MM.1S (cell line): ENCODE measurements at regions not wholly inside any gene's neighbourhood (a gene's known extent, or its start where the extent isn't known, plus 50 kb on each side); places are given as distances from the start of the nearest gene placed in this dataset.

ENCODE experiments used
- CTCF ChIP-seq: fragments of 300-600 bp; sonication (generic); IDR thresholded peaks from 2 replicates; pipeline ENCODE4 v1.5.1; 2016; ENCODE audit warnings: antibody characterized with exemption, low read length, mixed read lengths
- EZH2 ChIP-seq: fragments of 300-600 bp; sonication (generic); optimal IDR thresholded peaks from 2 replicates; pipeline ENCODE3; 2017; ENCODE audit warnings: low read depth, mild to moderate bottlenecking, antibody characterized with exemption, low read length, mixed read lengths
- EZH2phosphoT487 ChIP-seq: fragments of 300-600 bp; sonication (generic); IDR thresholded peaks from 2 replicates; pipeline ENCODE4 v1.6.1; 2018; ENCODE audit warnings: antibody characterized with exemption, low read length

- no peak for TF ChIP-seq CTCF
- no peak for TF ChIP-seq EZH2phosphoT487
- TF ChIP-seq EZH2 = no peak
Measured at GRCh38 chr3:96012939-96013338, 801.5 kb upstream of the EPHA6 start.
